Activated T-helper 1 cell treated with Interleukin-2 at 50 U/mL for 16 hours (primary cell): ENCODE measurements at regions not wholly inside any gene's neighbourhood (a gene's known extent, or its start where the extent isn't known, plus 50 kb on each side); places are given as distances from the start of the nearest gene placed in this dataset.

Source experiments
- DNase-seq: peaks from one replicate; pipeline ENCODE4 v3.0.0-alpha.2; 2020; ENCODE audit warnings: low read depth

DNA sequence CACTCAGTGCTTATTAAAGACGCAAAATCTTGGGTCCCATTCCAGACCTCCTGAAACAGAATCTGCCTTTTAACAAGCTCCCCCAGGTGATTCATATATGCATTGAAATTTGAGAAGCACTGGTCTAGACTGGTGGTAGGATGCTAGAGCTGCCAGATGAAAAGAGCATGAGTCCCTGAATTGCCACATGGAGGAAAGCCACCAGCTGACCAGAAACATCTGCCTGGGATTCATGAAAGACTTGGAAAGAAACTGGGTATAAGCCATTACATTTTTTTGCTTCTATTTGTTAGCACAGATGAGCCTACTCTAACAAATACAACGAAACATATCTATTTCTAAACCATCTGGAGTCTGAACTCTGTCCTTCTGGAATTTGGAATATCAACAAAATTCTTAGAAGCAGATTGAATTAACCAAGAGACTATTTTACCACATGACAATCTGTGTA lies 228.9 kb downstream of the RBM43 start:
- DNase-seq, result no peak

DNA sequence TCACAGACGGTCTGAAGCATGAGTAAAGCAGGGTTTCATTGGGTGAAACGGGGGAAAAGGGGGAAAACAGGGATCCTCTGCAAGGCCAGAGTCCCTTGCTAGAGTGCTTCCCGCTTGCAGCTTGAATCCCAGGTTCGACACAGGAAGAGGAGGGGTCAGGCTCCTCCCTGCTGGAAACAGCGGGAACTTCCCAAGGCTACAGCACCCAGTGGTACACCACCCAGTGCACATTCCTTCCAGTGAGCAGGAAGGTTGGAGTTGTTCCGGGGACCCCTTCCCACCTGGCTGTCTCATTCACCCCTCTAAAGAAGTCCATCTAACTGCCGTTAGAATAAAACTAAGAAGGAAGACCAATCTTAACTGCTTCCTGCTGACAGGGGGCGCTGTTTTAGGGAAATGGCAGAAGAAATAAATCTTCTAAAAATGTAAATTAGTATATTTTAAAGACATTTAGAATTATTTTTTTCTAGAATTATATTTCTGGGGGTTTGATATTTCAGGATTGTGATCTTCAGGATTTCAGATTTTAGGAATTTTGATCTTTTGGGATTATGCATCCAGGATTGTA lies 230.9 kb downstream of the RBM43 start:
- DNase-seq, result no peak

DNA sequence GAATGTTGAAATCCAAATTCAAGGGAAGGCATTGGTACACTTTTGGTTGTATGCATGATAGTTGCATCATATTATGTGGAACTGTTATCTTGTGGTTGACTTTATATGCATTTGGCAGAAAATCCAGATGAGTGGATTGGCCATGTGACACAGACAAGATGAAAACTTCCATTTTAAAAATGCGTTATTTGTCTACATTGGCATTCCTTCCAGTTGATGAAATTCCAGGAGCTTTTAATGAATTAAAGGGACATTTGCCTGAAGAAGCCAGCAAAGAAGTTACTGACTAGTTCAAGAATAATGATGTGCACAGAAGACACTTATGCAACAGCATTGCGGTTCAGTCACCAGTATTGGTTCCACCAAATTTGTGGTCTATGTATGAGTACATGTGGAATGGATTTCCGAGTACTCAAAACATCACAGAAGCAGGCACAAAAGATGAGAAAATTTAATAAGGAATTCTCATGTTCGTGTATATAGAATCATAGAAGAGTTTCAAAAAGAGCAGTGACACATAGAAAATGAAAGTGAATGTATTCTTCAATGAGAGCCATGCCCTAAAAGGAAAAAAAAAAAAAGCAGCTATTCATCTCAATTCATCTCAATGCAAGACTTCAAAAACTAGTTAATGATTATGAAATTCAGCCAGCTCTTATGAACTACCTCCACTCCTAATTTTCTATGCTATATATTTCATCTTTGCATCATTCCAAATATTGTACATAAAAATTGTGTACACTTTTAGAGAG lies 232.1 kb downstream of the RBM43 start:
- no peak for DNase-seq

- DNase-seq, result no peak
Measured at GRCh38 chr2:151028691-151029176, 232.9 kb downstream of the RBM43 start.

- no peak for DNase-seq
Measured at GRCh38 chr2:151027151-151027550, 234.5 kb downstream of the RBM43 start.

DNA sequence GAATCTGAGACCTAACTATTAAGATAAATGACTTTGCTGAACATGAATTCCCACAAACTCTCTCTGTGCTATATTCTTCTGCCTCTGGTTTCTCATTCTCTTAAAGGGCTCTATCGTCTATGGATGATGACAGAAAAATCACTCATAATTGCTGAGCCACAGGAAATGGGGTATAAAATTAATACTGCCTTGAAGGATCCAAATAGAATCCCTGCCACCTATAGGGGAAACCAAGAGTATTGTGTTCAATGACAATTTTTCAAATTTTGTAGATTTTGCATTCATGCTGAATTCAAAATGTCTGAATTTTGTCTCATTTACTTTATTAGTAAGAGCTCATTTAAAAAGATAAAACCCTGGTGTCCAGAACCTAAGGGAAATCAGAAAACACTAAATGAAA lies 235.8 kb downstream of the RBM43 start:
- DNase-seq, result no peak

GRCh38 chr2:151024696-151025251 lies 236.9 kb downstream of the RBM43 start:
- no peak for DNase-seq

DNA sequence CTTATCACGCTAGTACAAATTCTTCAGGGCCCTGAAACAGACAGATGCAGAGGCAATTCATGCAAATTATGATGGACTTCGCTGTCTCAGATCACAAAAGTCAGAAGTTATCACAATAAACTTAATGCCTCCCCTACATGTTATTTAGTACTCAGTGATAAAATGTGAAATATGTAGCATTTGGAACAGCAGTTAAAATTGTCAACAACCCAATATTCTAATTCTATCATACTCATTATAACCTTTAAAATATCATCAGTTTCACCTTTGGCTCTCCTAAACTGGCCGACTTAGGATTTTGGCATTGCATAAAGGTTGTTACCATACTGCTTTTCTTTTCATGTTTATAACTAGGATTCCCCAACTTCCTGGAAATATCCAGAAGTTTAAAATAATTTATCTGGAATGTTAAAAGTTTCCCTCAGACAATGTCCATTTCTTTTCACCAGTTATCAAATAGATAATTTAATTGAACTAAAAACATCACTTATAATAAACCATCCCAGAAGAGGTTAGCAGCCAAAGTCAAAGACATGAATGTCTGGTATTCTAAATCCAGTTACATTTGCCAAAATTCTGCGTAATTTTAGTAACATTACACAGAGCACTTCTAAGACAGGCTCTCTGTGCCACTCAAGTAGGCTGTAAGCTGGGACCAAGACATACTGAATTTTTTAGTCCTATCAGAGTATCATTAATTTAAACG lies 239.8 kb downstream of the RBM43 start:
- DNase-seq, result no peak

- DNase-seq, result no peak
Measured at GRCh38 chr2:151020411-151020810, 241.3 kb downstream of the RBM43 start.

DNA sequence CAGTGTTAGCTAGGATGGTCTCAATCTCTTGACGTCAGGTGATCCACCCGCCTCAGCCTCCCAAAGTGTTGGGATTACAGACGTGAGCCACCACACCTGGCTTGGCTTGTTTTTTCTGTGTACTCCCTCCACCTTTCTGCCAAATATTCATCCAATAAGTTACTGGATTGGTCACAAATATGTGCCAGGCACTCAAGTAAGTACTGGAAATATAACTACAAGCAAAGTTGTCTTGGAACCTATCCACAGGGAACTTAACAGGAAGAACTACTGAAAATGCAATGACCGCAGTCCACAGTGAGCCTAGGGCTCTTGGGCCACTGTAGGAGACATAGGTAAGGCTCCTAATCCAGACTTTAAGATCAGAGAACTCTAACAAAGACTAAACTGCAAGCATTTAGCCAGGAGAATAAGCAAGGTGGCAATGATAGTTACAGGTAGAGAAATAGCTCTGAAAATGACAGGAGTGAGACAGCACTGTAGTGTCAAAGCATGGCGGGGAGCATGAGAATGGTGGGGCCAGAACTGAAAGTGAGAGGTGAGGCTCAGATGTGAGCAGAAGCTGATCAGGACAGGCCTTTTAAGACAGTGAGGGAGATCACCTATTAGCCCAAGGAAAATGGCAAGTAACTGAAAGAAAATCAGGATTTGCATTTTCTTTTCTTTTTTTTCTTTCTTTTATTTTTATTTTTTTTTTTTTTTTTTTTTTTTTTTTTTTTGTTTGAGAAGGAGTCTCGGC lies 252.1 kb downstream of the RBM43 start:
- DNase-seq, result no peak

DNA sequence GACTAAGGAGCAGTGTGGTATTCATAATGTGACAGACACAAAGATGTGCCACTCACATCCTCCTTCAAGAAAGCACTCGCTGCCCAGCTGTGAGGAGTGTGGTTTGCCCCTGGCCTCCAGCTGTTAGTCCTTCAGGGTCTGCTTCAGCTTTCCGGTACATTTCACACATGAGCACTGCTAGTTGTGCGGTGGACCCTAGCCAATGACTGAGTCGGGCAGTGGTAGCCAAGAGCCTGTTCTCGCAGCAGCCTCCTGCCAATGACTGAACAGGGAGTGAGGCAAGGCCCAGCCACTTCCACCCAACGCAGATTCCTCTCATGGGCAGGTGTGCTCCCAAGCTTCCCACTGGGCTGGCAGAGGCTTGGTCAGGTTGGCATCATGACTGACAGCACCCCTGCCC lies 254.3 kb downstream of the RBM43 start:
- no peak for DNase-seq

- DNase-seq, result no peak
Measured at GRCh38 chr2:151002959-151003600, 258.6 kb downstream of the RBM43 start.

DNA sequence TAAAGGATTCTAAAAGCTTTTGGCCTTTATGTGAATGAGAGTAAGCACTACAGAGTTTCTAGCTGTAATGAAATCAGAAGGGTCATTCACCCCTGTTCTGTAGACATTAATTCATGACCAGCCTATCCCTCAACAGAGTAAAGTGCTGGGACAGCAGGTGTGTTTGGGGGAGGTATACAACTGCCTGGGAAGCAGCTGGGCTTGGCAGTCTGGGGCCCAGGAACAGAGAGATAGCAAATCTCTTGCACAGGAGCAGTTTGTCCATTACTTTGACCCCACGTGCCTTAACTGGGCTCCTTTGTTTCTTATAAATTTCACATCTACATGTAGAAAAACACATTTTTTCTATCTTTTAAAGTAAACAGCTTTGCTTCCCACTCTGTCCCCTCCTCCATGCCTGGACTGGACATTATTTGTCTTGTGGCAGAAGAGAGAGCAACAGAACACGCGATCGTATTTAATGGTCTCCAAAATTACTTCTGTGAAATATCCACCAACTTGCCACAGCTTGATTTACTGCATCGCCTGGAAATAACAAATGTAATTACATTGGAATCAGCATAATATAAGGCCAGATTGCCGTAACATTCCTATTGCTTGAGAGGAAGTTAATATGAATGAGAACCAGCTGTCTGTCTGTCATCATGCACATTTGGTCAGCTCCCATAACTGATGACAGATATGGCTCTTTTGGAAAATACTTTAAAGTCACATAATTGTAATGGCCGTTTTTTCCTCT lies 263.8 kb downstream of the RBM43 start:
- DNase-seq, result no peak

GRCh38 chr2:150997066-150997465 lies 264.6 kb downstream of the RBM43 start:
- DNase-seq, result no peak

- DNase-seq, result no peak
Measured at GRCh38 chr2:150994076-150994475, 267.6 kb downstream of the RBM43 start.

- no peak for DNase-seq
Measured at GRCh38 chr2:150989969-150990368, 271.7 kb downstream of the RBM43 start.

GRCh38 chr2:150985741-150986140 lies 275.9 kb downstream of the RBM43 start:
- no peak for DNase-seq

GRCh38 chr2:150983314-150983897 lies 278.3 kb downstream of the RBM43 start:
- no peak for DNase-seq

- DNase-seq, result no peak
Measured at GRCh38 chr2:150981826-150982225, 279.8 kb downstream of the RBM43 start.

DNA sequence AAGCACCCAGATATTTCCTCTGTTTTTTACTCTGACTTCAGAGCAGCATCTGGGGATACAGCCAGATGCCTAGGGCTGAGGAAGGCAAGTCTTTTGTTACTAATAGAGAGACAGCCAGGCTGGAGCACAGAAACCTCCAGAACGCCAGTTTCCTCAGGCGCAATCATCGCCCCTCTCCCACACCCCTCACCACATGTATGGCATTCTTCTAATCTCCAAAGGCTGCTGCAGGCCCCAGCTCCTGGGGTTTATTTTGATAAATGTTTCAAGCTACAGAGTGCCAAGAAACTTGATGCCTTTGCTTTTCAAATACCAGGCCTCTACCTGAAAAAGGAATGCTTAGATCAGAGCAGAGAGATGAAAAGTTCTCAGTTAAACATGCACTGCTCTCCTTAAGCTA lies 283.6 kb downstream of the RBM43 start:
- DNase-seq, result no peak

DNA sequence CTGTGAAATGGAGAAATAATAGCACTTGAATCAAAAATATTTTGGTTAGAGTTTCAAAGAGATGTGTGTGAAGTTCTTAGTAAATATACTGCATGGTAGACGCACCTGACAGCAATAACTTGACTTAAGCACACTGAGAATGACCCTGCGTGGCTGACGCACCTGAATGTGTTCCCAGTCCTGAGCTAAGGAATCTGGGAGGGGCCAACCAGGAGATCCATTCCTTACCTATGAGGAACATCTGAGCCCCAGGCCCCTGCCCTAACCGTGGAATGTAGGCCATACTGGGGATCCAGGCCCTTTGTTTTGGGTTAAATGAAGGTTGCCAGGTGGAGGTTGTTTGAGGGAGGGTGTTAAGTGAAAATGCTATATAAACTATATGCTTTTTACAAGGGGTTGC lies 284.4 kb downstream of the RBM43 start:
- no peak for DNase-seq
